Panc1 (cell line): ENCODE measurements at regions not wholly inside any gene's neighbourhood (a gene's known extent, or its start where the extent isn't known, plus 50 kb on each side); places are given as distances from the start of the nearest gene placed in this dataset.

Experiments used
- POLR2AphosphoS5 ChIP-seq: IDR thresholded peaks from 2 replicates; pipeline ENCODE4 v1.6.1; 2012; ENCODE audit warnings: mild to moderate bottlenecking, low read depth, low read length, moderate library complexity
- REST ChIP-seq, 2 experiments: IDR thresholded peaks; 2 replicates each; pipeline ENCODE4 v1.6.1; 2011 to 2012; ENCODE audit warnings: low read depth in 2 of 2, control low read depth in 1 of 2, low read length in 1 of 2, mild to moderate bottlenecking in 1 of 2, moderate library complexity in 1 of 2; ENCODE audit not compliant: insufficient read depth in 1 of 2

GRCh38 chr5:120988941-120989340 lies 524.8 kb downstream of the PRR16 start:
- TF ChIP-seq POLR2AphosphoS5 (no peak), REST (IDR thresholded peaks at IDR 0.05; ENCODE audit: insufficient read depth in 1 of 2, low read depth in 2 of 2, low read length in 1 of 2) (no peak)
